ENCODE measurements at regions not wholly inside any gene's neighbourhood (a gene's known extent, or its start where the extent isn't known, plus 50 kb on each side); places are given as distances from the start of the nearest gene placed in this dataset.

GRCh38 chr11:71183878-71184277, 68.5 kb downstream of the SHANK2 start:
- Histone ChIP-seq H3K27me3 (ENCODE audit: control insufficient read depth in 2 of 2, insufficient read depth in 2 of 2, low read length in 2 of 2) (peaks cover 0 to 38% of the 10 kb centered on the region in 2 experiments; a peak in 3 of 5 replicates), H3K9me3 (replicated peaks; ENCODE audit: control insufficient read depth, insufficient read depth, low read depth, low read length) (no peaks in the 10 kb centered on the region), H2AFZ (ENCODE audit: low read depth, low read length) (no peak overlapping the region), H3K79me2 (ENCODE audit: control insufficient read depth, insufficient read depth, low read length) (no peaks in the 10 kb centered on the region), H3K36me3 (ENCODE audit: control insufficient read depth, insufficient read depth, low read length) (no peaks in the 10 kb centered on the region), H3K4me2 (ENCODE audit: insufficient read depth, low read length) (no peak overlapping the region), H3K9ac (ENCODE audit: insufficient read depth in 1 of 2, low read depth in 2 of 2, low read length in 2 of 2) (no peak overlapping the region), H3K4me1 (replicated peaks in 1 of 2; ENCODE audit: control insufficient read depth in 2 of 2, insufficient read depth in 2 of 2, low read length in 2 of 2) (no peaks in the 10 kb centered on the region), H3K27ac (ENCODE audit: extremely low read depth, low read depth, low read length) (no peak overlapping the region), H3K4me3 (no peak overlapping the region), H4K20me1 (replicated peaks; ENCODE audit: control insufficient read depth, insufficient read depth, low read length) (peaks cover 5% of the 10 kb centered on the region; the same call in 1 of the 2 replicates), H3K9me1 (ENCODE audit: control insufficient read depth, insufficient read depth, low read length) (no peaks in the 10 kb centered on the region)
- ChIA-PET CTCF (ENCODE audit: low intra/inter-chr PET ratio) (no interaction called here), POLR2A (no interaction called here)
- DNase-seq (ENCODE audit: extremely low read depth in 1 of 4, low spot score in 3 of 4) (no peak), FAIRE-seq (no peak), ATAC-seq (no peak)
- no peak for TF ChIP-seq E2F8 (IDR thresholded peaks at IDR 0.05; ENCODE audit: low read depth, partially characterized antibody)
- no peak for TF ChIP-seq SFPQ (IDR thresholded peaks at IDR 0.05; ENCODE audit: low read depth, low read length)
- no peak for TF ChIP-seq PHF21A (IDR thresholded peaks at IDR 0.05; ENCODE audit: borderline replicate concordance, low read depth)
- TF ChIP-seq HDAC6 (IDR thresholded peaks at IDR 0.05; ENCODE audit: low read depth, low read length): no peak
- TF ChIP-seq NR2F6 (CRISPR knock-in tag; IDR thresholded peaks at IDR 0.05): no peak
- no peak for TF ChIP-seq SREBF1 (IDR thresholded peaks at IDR 0.05; ENCODE audit: borderline replicate concordance, low read depth, low read length)
- no peak for TF ChIP-seq ZNF699 (CRISPR knock-in tag; IDR thresholded peaks at IDR 0.05; ENCODE audit: insufficient replicate concordance)
- WGBS (ENCODE audit: insufficient coverage, low coverage, missing lambda C conversion rate): 0% methylated on average over 10 of the region's 10 CpGs
- intact Hi-C loops (cut with micrococcal nuclease) (no loop called here), in situ Hi-C loops (cut with MboI) (no loop called here)
- BruUV-seq (replicated peaks): no TSS peak
